ENCODE measurements at regions not wholly inside any gene's neighbourhood (a gene's known extent, or its start where the extent isn't known, plus 50 kb on each side); places are given as distances from the start of the nearest gene placed in this dataset.

GRCh38 chr2:8234757-8235374, 447.0 kb upstream of the ID2 start:
- no peak for TF ChIP-seq FOXP2 (optimal IDR thresholded peaks at IDR 0.05; ENCODE audit: borderline replicate concordance, extremely low read depth, extremely low read length, insufficient read depth)
- TF ChIP-seq SIN3A (IDR thresholded peaks at IDR 0.05; ENCODE audit: borderline replicate concordance, insufficient read depth, low read length): no peak
- TF ChIP-seq REST (IDR thresholded peaks at IDR 0.05; ENCODE audit: insufficient read depth in 1 of 2, low read depth in 2 of 2, low read length in 2 of 2): no peak
- no peak for TF ChIP-seq TAF1 (IDR thresholded peaks at IDR 0.05; ENCODE audit: borderline replicate concordance, insufficient read depth, low read length)
- no peak for TF ChIP-seq POLR2AphosphoS5 (IDR thresholded peaks at IDR 0.05; ENCODE audit: low read depth, low read length)

GRCh38 chr2:8235419-8235818, 446.4 kb upstream of the ID2 start:
- TF ChIP-seq FOXP2 (optimal IDR thresholded peaks at IDR 0.05; ENCODE audit: borderline replicate concordance, extremely low read depth, extremely low read length, insufficient read depth) (no peak), SIN3A (IDR thresholded peaks at IDR 0.05; ENCODE audit: borderline replicate concordance, insufficient read depth, low read length) (no peak), POLR2AphosphoS5 (IDR thresholded peaks at IDR 0.05; ENCODE audit: low read depth, low read length) (no peak), REST (IDR thresholded peaks at IDR 0.05; ENCODE audit: insufficient read depth in 1 of 2, low read depth in 2 of 2, low read length in 2 of 2) (no peak), TAF1 (IDR thresholded peaks at IDR 0.05; ENCODE audit: borderline replicate concordance, insufficient read depth, low read length) (no peak)

GRCh38 chr2:8236391-8236790, 445.5 kb upstream of the ID2 start:
- no peak for TF ChIP-seq FOXP2 (optimal IDR thresholded peaks at IDR 0.05; ENCODE audit: borderline replicate concordance, extremely low read depth, extremely low read length, insufficient read depth)
- TF ChIP-seq POLR2AphosphoS5 (IDR thresholded peaks at IDR 0.05; ENCODE audit: low read depth, low read length): no peak
- TF ChIP-seq TAF1 (IDR thresholded peaks at IDR 0.05; ENCODE audit: borderline replicate concordance, insufficient read depth, low read length): no peak
- TF ChIP-seq SIN3A (IDR thresholded peaks at IDR 0.05; ENCODE audit: borderline replicate concordance, insufficient read depth, low read length): no peak
- no peak for TF ChIP-seq REST (IDR thresholded peaks at IDR 0.05; ENCODE audit: insufficient read depth in 1 of 2, low read depth in 2 of 2, low read length in 2 of 2)

GRCh38 chr2:8238521-8239230, 443.2 kb upstream of the ID2 start:
- TF ChIP-seq REST (IDR thresholded peaks at IDR 0.05; ENCODE audit: insufficient read depth in 1 of 2, low read depth in 2 of 2, low read length in 2 of 2) (no peak), TAF1 (IDR thresholded peaks at IDR 0.05; ENCODE audit: borderline replicate concordance, insufficient read depth, low read length) (no peak), POLR2AphosphoS5 (IDR thresholded peaks at IDR 0.05; ENCODE audit: low read depth, low read length) (no peak), FOXP2 (optimal IDR thresholded peaks at IDR 0.05; ENCODE audit: borderline replicate concordance, extremely low read depth, extremely low read length, insufficient read depth) (no peak), SIN3A (IDR thresholded peaks at IDR 0.05; ENCODE audit: borderline replicate concordance, insufficient read depth, low read length) (no peak)
